NCI-H524 (cell line): ENCODE measurements at regions not wholly inside any gene's neighbourhood (a gene's known extent, or its start where the extent isn't known, plus 50 kb on each side); places are given as distances from the start of the nearest gene placed in this dataset.
"Not testable (repeated sequence)": the region's sequence is repeated elsewhere in the genome, so short reads cannot be mapped to it uniquely, and the experiment has no call there.

Experiments used
- DNase-seq, 2 experiments: peaks; one replicate each; lab custom pipeline; 2025; lab: John Stamatoyannopoulos, UW

DNA sequence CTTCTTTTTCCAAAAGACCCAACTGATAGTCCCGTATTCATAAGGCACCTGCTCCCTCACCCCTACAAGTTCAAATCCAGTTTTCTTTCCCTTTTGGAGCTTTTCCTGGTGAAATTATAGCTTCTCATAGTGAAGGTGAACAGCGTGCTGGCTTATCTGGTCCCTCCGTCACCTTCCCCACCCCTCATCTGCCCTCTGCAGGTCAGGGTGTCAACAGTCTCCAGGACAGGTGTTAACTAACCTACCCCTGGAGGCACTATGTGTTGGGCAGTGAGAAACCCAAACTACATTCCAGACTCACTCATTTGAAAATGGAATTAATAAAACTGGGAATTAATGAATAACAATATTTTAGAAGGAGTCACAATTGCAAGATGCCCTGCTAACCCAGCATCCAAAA, 109.0 kb upstream of the TAS2R1 start:
- DNase-seq, result no peak

DNA sequence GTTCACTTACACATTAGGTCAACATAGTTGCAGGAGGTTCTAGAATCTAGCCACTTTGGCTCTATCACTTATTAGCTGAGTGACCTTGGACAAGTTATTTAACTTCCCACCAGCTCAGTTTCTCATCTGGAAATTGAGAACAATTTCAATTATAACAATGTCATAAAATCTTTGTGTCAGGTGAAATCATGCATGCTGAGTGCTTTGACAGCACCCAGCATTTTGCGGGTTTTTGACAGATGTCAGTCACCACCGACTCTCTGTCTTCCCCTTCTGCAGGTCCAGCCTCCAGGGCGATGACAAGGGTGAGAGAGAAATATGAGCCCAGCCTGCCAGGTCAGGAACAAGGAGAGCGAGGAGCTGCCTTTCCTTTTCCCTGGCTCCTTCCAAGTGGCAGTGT, 107.1 kb upstream of the TAS2R1 start:
- DNase-seq, result no peak

DNA sequence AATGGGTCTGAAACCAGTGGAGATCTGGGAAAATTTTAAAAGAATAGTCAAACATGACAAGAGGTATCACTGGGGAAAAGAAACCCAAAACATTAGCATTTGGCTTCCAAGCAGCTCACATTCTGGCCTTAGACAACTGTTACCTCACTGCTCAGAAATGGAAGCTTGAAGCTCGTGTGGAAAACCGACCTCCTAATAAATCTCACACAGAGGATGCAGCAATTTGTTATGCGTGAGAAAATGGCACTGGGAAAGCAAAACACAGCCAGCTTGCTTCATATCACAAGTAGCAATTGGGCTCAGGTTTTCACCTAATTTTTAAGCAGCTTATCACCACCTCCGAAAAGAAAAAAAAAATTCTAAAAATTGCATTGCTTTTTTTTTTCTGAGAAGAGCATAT, 103.3 kb upstream of the TAS2R1 start:
- DNase-seq, result no peak

DNA sequence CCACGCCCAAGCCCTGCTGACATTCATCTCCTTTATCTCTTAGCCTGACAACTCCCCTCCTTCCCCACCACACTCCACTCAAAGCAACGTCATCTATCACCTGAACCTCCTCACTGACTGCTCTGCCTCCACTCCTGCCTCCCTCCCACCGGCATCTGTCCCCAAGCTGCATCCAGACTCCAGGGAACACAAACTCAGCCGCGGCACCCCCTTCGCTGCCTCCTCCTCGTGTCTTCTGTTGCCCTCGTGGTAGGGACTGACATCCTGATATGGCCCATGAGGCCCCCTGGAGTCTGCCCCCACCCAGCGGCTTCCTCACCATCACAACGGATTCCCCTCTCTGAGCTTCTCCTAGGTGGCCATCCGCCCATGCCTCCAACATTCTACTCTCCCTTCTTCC, 101.0 kb upstream of the TAS2R1 start:
- DNase-seq, result no peak

DNA sequence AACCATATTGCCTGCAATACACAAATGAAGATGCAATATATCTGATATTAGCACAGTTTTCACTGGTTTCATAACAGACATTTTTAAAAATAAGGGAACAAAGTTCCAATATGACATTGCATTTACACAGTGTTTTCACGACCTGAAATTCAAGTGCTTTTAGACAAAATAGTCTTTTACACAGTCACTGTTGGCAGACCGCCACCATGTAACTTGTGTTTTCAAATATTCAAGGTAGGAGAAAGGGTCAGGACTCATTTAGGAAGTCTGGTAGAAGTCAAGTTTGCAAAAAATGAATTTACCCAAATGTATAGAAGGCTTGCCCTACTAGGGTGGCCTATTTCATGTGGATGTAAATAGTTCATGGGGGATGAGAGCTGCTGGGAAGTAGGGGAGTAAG, 98.1 kb upstream of the TAS2R1 start:
- no peak for DNase-seq

DNA sequence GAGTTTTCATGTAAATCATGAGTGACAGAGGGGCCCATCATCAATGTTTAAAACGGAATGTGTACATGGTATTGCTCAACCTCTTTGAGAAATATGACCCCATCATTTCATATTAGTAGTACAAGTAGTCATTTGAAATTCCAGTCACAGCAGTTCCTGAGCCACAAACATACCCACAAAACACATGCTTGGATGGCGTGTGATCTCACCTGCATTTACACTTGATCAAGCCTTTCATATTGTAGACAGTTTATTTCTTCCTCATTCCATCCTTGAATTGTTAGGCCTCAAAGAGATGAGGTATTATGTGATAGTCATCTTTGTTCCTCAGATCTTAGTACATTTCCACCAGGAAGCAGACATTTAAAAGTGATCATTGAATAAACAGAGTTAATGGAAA, 96.8 kb upstream of the TAS2R1 start:
- no peak for DNase-seq

DNA sequence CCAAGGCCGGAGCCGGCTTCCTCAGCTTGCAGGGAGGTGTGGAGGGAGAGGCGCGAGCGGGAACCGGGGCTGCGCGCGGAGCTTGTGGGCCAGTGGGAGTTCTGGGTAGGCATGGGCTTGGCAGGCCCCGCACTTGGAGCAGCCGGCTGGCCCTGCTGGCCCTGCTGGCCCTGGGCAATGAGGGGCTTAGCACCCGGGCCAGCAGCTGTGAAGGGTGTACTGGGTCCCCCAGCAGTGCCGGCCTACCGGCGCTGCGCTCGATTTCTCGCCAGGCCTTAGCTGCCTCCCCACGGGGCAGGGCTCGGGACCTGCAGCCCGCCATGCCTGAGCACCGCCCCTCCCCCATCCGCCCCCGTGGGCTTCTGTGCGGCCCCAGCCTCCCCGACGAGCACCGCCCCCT, 95.1 kb upstream of the TAS2R1 start:
- not testable (repeated sequence) for DNase-seq

DNA sequence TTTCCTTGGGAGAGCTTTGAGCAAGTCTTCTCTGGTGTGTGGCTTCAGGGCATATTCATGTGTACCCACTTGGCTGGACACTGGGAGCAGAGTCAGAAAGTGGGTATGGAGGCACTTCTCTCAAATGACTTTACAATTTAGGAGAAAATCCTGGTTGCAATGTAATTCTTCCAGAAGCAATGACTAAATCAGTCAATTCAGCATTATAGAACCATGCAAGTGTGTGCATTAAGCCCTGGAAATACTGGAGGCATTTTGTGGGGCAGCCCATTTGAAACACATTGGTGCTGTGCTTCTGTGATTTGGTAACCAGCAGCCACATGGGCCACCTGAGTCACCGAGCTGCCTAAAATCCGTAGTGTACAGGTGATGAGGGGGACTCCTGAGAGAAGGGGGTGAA, 94.6 kb upstream of the TAS2R1 start:
- DNase-seq, result no peak

DNA sequence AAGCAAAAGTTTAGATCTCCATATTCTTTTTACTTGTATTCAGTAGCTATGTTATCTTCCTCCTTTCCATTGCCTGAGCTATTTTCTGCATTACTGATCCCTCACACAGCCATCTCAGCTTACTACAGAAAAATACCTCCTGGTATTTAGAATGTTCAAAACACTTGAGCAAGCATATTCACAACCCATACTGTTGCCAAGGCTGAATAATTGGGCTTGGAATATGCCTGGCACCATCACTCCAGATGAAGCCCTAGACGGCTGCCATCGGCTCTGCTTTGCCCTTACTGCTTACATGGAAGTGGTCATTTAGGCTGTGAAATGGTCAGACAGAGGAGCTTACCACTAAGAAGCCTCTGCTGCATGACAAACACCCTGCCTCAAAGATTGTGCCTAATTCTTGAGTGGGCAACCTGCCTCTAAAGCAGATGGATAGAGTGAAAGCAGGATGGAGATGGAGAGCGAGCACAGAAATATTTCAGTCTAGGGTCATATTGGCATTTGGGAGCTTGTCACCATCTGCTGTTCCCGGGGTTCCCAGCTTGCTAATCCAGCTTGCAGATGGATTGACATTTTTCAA, 92.5 kb upstream of the TAS2R1 start:
- DNase-seq, result peak; percentile 69 to 95

DNA sequence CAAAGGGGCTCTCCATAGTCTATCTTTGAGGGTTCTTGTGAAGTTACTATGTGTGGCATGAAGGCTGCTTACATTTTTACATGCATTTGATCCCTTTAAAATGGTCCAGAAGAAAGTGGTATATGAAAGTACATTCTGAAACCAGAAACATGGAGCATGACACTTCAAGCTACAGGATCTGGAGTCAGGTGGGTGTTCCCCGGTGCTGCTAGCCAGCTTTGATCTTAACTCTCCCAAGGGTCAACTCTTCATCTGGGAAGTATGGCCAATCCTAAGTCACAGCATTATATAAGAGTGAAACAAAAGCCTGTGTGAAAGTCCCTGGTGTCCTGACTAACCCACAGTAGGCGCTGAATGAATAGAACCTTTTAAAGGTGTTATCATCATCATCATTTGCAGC, 91.0 kb upstream of the TAS2R1 start:
- no peak for DNase-seq

DNA sequence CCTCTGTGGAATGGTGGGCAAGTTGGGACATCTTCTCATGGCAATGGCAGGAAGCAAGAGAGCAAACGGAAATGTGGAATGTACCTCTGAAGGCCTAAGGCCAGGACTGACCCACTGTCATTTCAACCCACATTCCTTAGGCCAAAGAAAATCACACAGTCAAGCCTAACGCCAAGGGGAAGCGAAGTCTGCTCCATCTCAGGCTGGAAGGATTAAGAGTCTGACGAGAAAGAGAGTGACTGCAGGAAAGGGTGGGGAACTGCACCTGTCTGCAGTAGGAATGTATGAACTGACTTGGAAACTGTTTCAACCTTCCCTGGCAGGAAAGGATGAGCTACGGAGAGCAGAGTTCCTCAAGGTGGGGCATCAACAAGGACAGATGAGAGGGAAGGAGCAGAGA, 90.2 kb upstream of the TAS2R1 start:
- no peak for DNase-seq

DNA sequence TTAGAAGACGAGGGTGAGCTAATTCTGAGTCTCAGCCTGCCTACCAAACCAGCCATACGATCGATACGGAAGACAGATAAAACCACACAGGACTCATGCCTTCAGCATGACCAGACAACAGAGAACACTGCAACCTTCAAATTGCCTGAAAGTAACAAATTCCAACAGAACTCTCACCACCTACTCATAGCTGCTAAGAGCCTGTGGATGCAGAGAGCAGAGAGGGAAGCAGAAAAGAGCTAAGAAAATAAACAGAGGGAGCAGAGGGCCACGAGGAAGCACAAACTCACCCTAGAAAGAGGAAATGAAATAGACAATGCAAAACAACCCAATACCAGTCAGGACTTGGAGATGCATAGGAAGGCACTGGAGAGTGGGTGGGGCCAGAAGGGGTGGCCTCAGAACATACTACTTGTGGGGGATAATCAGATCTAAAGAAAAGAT, 86.7 kb upstream of the TAS2R1 start:
- no peak for DNase-seq

DNA sequence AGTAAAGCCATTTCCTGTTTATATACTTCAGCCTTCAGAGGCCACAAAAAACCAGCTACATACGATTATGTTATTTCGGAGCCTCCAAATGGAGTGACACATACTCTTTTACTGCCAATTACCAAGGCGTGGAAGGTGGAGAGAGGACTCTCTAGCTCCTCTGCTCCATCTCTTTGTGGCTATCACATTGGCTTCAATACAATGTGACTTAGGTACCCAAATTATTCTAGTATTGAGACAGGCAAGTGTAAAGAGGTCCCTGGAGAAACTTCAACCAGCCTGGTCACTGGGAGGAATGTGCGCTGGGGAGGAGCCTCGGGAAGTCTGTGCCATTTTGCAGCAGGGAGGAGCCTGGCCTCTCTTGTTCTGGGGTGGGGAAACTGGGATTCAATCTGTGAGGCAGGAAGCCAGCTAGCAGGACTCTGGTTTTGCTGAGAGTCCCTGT, 85.8 kb upstream of the TAS2R1 start:
- DNase-seq, result no peak

DNA sequence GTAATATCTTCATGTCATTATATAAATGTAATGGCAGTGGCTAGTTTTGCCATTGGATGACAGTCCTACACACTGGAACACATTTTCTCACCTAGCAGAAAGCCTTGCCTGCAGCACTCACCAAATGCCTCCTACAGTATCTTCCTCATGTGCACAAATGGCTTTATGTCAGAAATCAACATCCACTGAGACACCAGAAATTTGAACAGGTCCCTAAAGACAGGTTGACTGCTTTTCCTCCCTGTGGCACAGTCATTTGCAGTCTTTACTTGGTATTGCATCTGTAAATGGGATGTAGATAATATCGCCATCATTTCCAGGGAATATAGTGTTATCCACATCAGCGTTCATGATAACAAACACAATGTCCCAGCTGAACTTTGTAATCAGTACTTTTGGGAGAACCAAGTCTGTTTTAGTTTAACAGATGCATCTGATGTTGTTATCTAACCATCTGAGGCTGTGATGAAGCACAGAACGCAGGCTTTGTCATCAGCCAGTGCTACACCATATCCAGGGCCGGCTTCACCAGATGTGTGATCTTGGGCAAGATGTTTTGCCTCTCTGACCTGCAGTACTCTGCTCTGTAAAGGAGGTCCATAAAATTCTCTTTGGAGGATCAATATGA, 83.9 kb upstream of the TAS2R1 start:
- no peak for DNase-seq

DNA sequence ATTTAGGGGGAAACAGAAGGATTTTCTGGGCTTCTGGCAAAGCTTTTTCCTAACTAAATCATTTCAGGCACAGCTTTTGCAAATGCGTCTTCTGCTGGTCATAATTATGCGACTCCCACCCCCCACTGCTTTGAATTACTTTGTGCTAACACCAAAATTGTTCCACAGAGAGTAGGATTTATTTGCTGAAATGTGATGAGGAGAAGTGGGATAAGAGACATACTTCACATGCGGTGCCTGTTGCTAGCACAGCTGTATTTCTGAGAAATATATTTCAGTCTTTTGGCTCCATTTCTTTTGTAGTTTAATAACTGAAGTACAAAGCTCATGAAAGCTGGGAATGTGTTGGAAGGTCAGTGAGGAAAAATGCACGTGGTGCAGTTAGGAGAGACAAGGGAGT, 83.2 kb upstream of the TAS2R1 start:
- DNase-seq, result no peak

DNA sequence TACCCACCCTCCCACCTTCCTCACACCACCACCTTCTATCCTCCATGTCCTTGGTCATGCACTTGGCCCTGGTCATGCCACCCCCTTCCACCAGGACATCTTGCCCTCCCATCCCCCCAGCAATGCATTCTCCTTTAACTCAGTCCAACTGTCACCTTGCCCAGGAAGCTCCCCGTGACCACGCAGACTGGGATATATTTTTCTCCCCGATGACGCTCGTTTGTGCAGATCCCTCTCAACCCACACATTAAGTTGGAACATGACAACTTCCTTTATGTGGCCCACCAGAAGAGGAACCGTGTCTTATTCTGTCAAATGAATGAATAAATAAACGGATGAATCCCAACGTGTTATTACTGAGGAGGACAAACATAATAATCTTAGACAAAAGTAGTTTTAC, 82.8 kb upstream of the TAS2R1 start:
- DNase-seq, result no peak

DNA sequence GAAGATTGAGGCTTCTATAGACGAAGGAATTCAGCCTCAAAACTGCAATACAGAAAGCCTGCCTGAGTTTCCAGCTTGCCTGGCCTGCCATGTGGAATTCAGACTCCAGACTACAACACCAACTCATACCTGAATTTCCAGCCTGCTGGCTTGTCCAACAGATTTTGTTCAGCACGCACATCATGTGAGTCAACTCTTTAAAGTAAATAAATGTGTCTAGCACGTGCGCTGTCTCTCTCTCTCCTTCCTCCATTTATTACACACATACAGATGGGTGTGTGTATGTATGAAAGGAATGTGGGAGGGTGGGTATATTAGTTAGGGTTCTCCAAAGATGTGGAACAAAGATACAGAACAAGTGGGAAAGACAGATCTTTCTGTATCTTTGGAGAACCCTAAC, 82.4 kb upstream of the TAS2R1 start:
- no peak for DNase-seq

DNA sequence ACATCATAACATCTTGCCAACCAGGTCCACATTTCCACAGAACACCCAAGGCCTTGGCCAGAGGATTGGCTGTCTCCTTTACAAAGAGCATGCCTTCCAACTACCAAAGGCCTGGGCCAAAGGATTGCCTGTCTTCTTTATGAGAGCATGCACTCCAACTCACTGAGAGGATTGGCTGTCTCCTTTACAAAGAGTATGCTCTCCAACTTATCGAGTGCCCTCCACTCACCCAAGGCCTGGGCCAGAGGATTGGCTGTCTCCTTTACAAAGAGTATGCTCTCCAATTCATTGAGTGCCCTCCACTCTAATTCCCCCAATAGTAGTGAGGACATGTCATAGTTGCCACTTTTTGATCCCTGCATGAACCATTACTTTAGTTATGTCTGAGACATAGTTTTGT, 79.9 kb upstream of the TAS2R1 start:
- no peak for DNase-seq

DNA sequence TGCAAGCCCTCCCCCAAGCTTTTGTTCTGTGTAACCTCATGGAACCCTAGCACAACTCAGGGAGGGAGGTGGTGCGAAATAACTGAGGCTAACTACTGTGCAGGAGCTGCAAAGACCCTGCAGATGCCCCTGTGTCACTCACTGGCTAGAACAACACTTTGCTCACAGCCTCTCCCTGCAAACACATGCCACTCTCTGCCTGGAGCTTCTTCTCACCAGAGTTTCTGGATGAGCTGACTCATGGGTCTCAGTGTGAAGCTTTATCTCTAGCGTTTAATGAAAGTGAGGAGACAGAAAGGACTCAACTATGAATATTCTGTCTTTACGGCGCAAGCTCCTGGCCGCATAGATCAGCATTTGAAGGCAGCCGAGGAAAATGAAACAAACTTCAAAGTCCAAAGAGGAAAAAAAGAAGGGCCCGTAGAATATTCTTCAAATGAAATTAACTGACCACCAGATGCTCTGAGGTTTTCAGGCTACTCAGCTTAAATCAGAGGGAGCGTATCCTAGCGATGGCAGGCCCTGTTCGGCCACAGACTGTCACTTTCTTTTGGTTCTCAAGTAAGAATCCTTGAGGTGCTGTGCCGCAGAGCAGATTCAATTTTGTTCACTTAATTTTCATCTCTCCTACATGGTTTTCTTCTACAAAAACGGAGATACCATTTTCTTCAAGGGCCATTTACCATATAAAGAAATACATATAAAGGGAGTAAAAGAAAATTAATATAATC, 77.7 kb upstream of the TAS2R1 start:
- DNase-seq, result no peak

DNA sequence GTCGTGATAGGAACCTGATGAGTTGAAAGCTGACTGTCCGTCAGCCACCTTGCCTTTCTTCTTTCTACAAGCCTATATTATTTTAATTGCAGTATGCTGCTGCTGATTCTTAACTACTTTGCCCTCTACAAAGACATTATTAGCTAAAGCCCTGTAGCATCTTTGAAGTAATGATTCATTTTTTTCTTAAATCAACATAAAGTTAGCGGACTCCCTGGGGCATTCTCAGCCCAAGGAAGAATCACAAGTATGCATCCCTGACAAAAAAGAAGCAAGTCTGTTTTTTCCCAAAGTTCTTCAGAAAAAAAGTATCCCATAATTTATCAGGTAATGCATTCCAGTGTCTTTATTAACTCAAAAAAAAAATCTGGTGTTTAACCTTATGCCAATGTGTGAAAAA, 69.5 kb upstream of the TAS2R1 start:
- DNase-seq, result no peak

DNA sequence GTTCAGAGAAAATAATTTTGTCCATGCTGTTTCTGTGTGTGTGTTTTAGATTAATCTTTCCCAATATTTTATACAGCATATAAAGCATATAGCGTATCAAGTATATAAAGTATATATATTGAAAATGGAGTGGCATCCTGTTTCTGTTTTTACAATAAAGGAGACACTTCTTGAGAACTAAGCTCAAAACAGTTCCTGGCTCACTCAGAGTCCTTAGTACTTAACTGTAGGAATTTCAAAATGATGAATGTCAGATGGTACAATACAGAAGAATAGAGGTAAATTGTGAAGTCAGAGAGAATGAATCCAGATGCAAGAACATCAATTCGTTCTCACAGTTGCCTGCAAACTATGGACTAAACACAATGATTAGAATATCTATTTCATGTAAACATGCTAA, 68.7 kb upstream of the TAS2R1 start:
- DNase-seq, result no peak

DNA sequence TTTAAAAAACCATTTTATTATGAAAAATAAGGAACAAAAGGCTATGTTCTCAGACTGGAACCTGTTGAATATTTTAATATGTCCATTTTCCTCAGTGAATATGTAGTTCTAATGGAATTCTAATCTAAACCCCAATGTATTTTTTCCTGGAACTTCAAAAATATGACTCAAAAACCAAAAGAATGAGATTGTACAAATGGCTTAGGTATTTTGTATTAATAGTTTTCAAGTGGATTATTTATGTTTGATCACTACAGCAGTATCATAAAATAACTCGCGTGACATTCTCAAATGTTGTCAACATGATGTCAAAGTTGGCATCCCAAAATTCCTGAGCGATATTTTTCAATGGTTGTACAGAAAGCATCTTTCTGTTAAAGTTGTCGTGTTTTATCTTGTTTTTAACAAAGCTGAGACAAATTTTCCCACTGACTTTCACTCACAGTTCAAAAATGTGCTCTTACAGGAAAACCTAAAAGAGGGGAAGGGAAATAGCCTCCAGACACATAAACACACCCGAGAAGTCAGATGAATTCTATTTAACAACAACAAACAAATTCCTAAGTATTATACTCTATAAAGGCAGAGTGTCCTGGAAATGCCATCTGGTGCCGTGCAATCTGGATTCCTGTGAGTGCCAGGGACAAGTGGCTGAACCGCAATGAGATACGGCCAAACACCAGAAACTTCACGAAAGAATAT, 68.1 kb upstream of the TAS2R1 start:
- DNase-seq, result peak; percentile 55 to 77

DNA sequence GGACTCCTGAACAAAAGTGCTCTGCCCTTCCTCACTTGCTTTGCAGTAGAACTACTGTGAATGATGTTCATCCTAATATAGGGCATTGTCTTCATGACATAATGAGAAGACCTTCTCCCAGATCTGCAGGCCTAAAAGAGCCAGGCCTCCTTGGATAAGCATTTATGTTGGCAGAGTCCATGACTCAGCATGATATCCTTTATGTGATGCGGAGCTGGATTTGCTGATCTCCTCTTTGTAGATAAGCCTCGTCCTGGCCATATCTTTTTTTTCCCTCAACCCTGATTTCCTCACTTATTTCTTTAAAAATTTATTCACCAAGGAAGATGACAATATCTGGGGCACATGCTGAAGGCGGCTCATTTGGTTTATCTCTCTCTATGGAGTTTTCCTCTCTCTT, 62.4 kb upstream of the TAS2R1 start:
- DNase-seq, result no peak
